ENCODE measurements at regions not wholly inside any gene's neighbourhood (a gene's known extent, or its start where the extent isn't known, plus 50 kb on each side); places are given as distances from the start of the nearest gene placed in this dataset.
A peak's percentile ranks its signal among the peaks of the same experiment; 100 is the strongest.

GRCh38 chr1:87735750-87736149, 407.1 kb downstream of the LMO4 start:
- DNase-seq, result no peak

- no peak for DNase-seq
Measured at GRCh38 chr1:87739141-87739540, 410.5 kb downstream of the LMO4 start.

GRCh38 chr1:87739704-87740103, 411.0 kb downstream of the LMO4 start:
- no peak for DNase-seq

- no peak for DNase-seq
Measured at GRCh38 chr1:87743256-87743655, 414.6 kb downstream of the LMO4 start.

GRCh38 chr1:87744056-87744455, 415.4 kb downstream of the LMO4 start:
- no peak for DNase-seq

GRCh38 chr1:87744763-87745162, 416.1 kb downstream of the LMO4 start:
- DNase-seq, result no peak

- no peak for DNase-seq
Measured at GRCh38 chr1:87753366-87753765, 424.7 kb downstream of the LMO4 start.

- no peak for DNase-seq
Measured at GRCh38 chr1:87754139-87754538, 425.5 kb downstream of the LMO4 start.

GRCh38 chr1:87757676-87758075, 429.0 kb downstream of the LMO4 start:
- DNase-seq, result no peak

- no peak for DNase-seq
Measured at GRCh38 chr1:87759421-87760087, 430.9 kb downstream of the LMO4 start.

GRCh38 chr1:87760155-87760554, 431.5 kb downstream of the LMO4 start:
- DNase-seq, result no peak

- DNase-seq, result no peak
Measured at GRCh38 chr1:87760654-87761053, 432.0 kb downstream of the LMO4 start.

GRCh38 chr1:87763483-87763882, 434.8 kb downstream of the LMO4 start:
- peak; percentile 66 for DNase-seq

GRCh38 chr1:87765057-87765680, 436.5 kb downstream of the LMO4 start:
- no peak for DNase-seq

GRCh38 chr1:87765681-87766070, 437.0 kb downstream of the LMO4 start:
- peak; percentile 16 for DNase-seq

GRCh38 chr1:87766737-87767136, 438.1 kb downstream of the LMO4 start:
- no peak for DNase-seq

- no peak for DNase-seq
Measured at GRCh38 chr1:87778896-87779295, 450.2 kb downstream of the LMO4 start.

GRCh38 chr1:87781554-87781953, 452.9 kb downstream of the LMO4 start:
- DNase-seq, result no peak

GRCh38 chr1:87783315-87783714, 454.6 kb downstream of the LMO4 start:
- no peak for DNase-seq

GRCh38 chr1:87785386-87785785, 456.7 kb downstream of the LMO4 start:
- peak; percentile 42 for DNase-seq

GRCh38 chr1:87786229-87786628, 457.5 kb downstream of the LMO4 start:
- DNase-seq, result no peak

- DNase-seq, result no peak
Measured at GRCh38 chr1:87786861-87787545, 458.3 kb downstream of the LMO4 start.

GRCh38 chr1:87787551-87787950, 458.9 kb downstream of the LMO4 start:
- DNase-seq, result no peak

GRCh38 chr1:87790756-87791155, 462.1 kb downstream of the LMO4 start:
- DNase-seq, result no peak
